ENCODE measurements at regions not wholly inside any gene's neighbourhood (a gene's known extent, or its start where the extent isn't known, plus 50 kb on each side); places are given as distances from the start of the nearest gene placed in this dataset.

GRCh38 chr15:70453766-70454165, 309.6 kb downstream of the UACA start:
- no peak for TF ChIP-seq CTCF (conservative IDR thresholded peaks at IDR 0.05; ENCODE audit: low read length)
- TF ChIP-seq EZH2phosphoT487 (IDR thresholded peaks at IDR 0.05; ENCODE audit: borderline replicate concordance, low read depth, low read length), result no peak

All from OCI-LY7 (cell line).